ENCODE measurements at regions not wholly inside any gene's neighbourhood (a gene's known extent, or its start where the extent isn't known, plus 50 kb on each side); places are given as distances from the start of the nearest gene placed in this dataset.

DNA sequence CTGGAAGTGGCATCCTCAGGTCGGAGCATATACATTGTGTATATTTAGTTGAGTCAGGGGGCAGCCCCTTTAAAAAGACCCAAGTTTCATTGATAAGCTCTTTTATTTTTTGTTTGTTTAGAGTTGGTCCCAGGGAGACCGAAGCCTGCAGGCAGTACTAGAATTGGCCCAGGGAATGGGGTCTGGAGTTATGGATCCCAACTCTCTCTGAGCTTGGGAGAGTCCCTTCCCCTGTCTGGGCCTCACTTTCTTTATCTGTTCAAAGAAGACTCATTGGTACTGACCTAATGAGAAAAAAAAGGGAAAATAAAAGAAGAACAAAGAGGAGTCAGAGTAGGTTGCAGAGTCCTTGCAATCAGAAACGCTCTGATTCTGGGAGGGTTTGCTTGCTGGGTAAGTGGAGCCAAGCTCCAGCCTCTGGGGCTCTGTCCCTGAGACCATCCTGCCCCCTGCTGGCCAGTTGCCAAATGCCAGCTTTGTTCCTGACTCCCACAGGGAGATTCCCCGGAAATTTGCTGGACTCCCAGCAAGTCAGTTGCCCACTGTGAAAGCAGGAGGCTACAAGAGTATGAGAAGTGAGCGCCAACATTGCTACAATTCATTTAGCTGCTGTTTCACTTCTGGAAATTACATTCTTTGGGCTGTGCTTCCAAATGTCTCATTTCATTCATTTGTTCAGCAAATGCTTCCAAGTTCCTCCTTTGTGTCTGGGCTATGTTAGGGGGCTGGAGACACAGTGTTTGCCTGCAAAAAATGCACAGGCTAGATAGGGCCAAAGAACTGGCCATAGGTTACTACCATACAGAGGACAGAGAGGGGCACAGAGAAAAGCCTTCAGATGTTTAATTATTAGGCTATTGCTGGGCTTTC, 156.2 kb downstream of the MELK start:
- peak; percentile 35 to 55 for ATAC-seq

DNA sequence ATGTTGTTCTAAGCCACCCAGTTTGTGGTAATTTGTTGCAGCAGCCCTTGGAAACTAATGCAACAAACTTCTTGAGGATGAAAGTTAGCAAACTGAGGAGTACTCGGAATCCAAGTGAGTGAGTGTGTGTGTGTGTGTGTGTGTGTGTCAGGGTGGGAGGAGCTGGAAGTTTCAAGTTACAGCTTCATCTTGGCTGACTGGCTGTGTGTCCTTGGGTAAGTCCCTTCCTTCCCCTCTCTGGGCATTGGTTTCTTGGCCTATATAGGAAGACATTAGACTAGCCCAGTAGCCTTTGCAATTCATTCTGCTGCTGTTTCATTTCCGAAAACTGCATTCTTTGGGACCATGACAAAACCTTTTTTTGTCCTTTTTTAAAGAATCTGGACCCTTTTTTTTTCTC, 157.2 kb downstream of the MELK start:
- ATAC-seq, result no peak

DNA sequence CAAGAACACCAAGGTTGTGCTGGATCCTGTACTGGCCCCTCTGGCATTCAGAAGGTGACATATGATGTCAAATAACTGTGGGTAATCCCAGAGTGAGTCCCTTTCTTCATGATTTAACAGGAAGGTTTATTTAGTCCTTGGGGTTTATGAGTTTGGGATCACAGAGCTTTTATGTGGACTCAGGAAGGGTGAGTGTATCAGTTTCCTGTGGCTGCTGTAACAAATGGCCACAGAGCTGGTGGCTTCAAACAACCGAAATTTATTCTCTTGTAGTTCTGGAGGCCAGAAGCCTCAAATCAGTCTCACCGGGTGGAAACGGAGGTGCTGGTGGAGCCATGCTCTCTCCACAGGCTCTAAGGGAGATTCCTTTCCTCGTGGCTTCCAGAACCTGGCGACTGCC, 157.7 kb downstream of the MELK start:
- no peak for ATAC-seq

DNA sequence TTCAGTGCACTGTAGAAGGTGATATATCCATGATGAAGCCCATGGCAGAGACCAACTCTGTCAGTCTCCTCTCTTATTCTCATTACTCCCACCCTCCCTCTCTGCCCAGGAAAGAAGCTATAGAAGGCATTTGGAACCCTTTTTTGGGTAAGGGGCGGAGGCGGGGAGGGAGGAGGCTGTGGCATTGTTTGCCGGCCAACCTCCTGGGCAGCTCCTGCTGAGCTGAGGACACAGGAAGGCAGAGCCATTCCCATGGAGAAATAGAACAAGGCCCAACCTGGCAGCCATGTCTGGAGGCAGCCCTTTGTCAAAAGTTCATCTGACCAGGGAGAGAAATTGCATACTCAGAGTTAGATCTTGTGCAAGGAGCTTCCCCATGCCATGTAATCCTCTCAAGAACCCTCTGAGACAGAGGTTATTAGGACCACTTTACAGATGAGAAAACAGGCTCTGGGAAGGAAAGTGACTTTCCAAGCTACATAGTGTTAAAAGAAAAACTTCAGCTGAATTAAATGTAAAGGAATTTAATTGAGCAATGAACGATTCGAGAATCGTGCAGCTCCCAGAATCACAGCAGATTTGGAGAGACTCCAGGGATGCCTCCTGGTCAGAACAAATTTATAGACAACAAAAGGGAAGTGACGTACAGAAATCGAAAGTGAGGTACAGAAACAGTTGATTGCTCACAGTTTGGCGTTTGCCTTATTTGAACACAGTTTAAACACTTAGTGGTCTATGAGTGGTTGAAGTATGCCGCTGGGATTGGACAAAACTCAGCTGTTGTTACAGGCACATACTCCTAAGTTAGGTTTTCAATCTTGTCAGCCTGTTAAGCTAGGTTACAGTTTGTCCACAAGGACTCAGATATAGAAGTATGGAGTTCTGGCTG, 158.6 kb downstream of the MELK start:
- no peak for ATAC-seq

DNA sequence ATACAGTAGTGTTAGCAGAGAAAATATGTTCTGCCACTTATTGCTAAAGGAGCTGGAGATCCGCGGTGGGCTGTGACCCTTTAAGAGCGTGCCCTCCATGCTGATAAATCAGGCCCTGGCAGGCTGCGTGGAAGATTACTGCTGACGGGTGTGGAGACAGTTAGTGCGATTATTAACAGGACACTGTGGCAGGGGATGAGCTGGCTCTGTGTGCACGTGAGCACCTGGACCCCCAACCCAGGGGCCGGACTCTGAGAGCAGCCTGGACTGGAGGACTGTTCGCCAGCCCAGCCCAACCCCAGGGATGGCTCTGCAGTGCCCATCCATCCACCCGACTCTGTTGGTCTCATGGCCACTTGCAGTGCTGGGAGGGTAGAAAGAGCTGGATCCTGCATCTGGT, 162.0 kb downstream of the MELK start:
- no peak for ATAC-seq

DNA sequence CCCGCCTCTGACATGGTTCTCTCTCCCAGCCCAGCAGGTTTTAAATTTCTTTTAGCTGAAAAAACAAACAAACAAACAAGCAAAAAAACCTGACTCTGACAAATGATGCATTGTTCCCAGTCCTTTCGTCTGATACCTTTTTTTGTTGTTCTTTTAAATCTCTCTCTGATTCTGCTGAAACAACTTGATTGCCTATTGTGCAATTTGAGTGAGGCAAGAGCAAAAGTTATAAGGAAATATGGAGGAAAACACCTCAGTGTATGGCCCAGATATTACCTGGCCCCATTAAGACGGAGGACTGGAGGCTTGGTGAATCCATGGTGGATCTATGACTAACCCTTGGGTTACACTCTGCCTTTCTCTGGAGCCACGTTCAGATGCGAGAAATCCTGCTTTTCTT, 164.0 kb downstream of the MELK start:
- no peak for ATAC-seq

DNA sequence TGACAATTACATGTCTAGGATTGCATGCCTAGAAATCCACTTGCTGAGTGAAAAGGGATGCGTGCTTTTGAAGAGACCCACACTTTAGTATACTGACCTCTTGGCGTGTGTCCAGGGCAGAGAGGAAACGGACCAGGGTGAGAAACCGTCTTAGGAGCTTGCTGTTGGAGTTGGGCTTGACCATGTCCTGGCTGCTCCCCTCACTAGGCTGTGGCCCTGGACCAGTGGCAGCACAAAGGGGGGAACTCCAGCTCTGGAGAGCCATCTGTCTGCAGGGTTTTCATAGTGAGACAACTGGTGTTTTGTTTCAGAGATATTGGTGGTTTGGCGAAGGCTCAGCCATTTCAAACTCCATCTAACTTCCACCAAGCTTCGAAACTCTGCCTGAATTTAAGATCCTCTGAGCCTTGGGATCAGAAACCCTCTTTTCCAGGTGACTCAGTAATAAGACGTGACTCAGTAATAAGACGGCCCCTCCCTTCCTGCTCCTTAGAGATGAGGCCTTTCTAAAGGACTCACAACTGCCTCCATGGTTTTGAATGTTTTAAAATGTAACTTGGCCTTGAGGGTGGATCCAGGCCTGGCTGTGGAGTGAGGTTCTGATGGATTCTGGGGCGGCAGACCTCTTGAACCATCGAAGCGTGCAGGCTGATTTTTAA, 165.8 kb downstream of the MELK start:
- no peak for ATAC-seq

DNA sequence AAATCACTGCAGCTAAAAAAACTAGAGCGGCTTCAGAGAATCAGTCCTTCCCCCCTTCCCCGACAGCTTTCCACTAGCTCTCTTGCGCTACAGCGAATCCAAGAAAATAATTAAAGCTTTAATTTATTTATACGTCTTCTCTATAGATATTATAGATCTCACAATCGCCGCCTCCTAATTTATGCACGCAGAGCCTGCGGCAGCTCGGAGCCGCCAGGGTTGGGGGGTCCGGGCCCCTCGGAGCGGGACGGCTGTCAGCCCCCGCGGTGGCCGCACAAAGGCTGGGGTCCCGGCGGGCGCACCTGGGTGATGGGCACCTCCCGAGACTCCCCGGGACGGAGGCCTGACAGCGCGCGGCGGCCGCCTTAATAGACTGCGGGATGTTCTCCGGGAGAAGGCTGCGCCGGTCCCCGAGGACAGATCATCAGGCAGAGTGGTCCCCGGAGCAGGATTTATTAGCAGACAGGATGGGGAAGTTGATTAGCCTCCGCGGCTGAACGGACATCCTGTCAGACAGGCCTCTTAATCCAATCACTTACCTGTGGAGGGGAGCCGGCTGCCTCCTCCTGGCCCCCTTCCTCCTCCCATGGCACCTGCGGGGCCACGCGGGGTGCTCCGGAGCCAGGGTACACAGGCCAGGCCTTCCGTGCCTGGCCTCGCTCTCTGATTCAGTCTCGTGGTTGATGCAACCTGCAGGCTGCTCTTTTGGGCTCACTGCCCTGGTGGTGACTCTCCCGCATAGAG, 166.8 kb downstream of the MELK start:
- ATAC-seq, result no peak

DNA sequence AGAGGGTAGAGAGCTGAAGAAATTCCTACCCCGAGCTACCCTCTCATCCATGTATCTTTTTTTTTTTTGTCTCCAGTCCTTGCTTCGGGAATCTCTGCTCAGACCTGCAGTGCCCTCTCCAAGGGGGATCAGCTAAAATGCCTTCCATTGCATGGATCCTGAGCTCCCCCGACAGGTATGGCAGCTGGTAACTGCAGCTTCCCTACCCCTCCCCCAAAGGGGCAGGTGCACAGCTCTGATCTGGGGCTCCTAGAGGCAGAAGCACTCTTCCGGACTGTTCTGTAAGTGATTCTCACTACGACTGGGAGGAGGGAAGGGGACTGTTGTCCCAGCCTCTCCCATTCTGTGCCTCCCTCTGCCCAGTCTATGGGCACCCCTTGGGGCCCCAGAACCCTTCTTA, 169.6 kb downstream of the MELK start:
- no peak for ATAC-seq

DNA sequence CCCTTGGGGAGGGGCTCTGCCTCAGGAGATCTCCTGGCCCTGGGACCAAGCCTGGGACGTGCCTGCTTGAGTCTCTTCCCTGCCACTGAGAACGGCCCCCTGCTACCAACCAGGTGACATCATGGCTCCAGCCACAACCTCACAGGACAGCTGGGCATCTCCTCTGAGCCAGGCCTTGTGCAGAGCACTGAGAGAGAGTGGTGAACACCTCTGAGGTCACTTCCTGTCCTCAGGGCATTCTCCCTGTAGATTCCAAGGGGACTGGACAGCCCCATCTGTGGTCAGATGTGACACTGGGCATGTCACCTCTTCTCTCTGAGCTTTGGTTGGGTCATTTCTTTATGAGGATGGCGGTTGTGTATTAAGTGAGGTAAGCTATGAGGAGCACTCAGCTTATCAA, 172.0 kb downstream of the MELK start:
- ATAC-seq, result no peak

DNA sequence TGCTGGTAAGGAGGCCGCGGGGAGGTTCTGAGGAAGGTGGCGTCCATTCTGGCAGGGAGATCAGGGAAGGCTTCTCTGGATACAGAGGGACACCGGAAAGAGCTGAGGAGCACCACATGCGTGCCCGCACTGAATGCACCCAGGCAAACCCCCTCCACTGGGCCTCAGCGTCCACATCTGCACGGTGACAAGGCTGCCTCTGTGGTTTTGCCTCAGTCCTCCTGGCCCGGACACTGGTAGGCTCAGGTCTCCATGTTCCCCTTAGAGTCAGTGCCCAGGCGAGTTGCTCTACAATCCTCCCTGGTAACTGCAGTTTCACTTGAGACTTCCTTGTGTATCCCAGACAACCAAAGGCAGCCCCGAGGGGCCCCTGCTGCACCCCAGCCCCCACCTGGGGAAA, 173.3 kb downstream of the MELK start:
- no peak for ATAC-seq

DNA sequence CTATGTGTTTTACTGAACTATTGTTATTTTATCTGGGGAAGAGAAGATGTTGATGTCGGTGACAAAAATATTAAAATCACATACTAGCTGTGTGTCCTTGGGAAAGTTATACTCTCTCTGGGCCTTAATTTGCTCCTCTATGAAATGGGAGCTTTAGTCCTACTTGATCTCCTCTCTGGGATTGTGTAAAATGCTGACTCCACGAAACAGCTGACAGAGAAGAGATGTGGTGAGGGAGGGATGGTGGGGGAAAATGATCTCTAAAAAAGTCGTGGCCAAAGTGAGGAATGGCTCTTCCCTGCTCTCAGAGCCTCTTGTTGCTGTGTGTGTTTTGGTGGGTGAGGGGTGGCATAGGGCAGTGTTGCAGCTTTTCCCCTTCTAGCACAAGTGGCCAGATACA, 173.7 kb downstream of the MELK start:
- ATAC-seq, result no peak

DNA sequence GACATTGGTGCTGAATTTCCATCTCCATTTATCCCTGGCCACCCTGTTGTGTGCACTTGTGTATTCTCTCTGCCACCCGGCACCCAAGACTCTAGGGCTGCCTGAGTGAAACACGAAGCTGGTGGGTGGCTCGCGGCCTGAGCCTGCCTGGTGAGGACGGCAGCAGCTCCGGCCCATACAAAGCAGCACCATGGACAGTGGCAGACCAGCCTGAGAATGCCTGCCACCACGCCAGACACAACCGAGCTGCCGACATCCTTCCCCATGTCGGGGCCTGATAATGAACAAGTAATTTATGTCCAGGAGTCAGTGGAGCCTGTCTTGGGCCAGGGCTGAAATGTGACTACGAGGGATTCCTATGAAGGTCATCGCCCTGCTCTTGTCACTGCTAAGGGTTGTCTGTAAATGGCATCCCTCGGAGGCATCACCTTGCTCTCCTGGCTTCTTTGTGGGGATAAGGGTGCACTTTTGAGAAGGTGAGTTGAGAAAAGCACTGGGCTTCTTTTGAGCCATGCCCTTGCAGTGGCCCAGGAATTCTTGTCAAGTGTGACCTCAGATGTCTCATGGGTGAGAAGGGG, 175.7 kb downstream of the MELK start:
- ATAC-seq, result no peak

DNA sequence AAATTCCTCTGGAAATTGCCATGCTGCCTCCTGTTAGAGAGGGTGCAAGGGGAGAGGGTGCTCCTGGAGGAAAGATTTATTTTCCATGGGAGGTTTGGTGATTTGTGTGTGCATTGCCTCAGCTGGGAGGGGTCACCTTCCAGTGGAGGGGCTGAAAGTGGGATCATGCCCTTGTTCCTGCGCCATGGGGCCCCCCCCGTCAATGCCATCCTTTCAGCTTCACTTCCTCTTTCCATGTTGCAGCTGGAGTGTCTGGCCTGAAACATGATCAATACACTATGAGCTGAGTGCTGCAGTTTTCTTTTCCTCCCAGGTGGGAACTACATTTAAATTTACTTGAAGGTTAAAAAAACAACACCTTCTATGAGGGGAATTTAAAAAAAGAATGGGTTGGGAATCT, 176.8 kb downstream of the MELK start:
- ATAC-seq, result no peak

DNA sequence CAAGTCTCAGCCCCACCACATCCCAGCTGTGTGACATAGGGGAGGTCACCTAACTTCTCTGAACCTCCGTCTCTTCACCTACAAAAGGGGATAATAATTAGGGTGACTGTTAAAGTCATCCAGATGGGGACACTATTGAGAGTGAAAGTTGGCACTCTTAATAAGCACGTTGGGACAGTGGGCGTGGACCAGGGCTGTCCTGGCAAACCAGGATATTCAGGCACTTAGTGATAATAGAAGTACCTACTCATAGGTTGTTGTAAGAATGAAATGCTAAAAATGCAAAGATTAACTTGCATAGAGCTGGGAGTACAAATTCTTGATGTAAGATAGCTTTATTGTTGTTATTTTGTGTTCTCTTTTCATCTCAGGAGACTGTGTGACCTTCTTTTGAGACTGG, 177.9 kb downstream of the MELK start:
- ATAC-seq, result no peak

DNA sequence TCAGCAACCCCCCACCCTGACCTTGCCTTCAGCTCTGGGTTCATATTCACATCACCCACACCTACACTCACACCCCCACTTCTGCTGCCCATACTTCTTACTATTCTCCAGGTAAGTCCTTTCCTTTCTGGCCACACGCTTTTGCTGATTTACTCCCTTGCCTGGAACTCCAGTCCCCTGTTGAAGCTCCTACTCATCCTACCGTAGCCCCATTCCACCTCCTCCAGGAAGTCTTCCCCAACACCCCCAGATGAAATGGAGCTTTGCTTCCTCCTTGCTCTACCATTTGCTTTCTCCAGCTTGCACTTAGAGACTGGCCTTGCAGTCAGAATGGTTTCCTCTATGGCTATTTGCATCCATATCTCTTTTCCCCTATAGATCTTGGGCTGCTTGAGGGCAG, 182.3 kb downstream of the MELK start:
- no peak for ATAC-seq

DNA sequence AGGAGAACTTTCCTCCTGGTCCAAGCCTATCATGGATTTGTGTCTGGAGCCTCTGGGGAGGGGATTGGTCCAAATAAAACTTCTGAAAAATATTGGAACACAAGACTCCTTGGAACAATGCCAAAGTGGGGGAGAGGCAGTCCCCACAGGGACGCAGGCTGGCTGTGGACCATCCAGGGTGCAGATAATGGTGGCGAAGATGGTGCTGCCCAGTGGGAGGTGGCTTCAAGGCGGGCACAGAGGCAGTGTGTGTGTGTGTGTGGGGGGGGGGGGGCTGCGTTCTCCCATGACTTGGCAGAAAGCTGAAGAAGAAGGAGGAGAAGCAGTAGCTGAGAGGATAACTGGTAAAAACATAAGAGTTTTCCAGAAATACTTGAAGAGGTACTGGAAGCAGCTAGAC, 186.4 kb downstream of the MELK start:
- no peak for ATAC-seq

DNA sequence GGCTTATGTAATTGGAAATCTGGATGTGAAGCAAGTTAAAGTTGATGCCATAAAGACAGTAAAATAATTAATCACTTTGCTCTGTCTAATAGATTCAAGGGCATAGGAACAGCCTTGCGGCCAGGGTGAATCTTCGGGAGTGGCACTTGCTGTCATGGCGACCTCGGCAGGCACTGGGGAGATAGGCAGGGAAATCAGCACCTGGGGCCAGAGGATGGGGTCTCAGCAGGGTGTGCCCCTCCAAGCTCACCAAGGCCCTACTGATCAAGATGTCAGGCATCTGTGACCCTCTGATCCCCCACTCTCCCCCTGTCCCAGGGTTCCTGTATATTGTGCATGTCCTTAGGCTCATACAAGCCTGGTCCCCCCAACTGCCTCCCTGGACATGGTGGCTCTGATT, 187.3 kb downstream of the MELK start:
- ATAC-seq, result no peak

DNA sequence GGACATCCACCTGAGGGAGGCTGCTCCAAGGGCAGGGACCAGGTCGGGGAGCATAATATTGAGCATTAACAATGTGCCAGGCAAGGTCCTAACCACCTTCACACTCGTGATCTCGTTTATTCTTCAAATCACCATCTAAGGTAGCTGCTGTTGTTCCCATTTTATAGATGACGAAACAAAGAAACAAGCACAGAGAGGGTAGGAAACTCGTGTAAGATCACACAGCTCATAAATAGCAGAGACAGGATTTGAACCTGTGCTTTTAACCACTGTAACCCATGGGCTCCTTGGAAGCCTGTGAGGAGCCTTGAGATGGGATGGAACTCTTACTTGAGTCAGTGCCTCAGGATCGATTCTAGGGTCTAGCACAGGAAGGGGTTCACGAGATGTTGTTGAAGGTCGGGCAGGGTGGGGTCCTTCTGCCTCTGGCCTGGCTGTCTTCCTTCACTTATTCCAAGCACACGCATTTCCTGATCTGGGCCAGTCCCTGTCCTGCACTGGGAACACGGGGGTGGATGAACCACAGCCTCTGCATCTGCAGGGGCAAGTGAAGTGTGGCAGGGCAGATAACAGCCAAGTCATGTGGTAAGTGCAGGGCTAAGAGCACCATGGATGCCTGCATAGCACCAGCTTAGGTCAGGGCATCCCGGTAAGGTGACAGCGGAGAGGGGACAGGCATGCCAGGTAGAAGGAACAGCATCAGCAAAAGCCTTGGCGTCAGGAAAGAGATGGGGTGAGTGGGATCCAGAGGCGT, 188.1 kb downstream of the MELK start:
- no peak for ATAC-seq

DNA sequence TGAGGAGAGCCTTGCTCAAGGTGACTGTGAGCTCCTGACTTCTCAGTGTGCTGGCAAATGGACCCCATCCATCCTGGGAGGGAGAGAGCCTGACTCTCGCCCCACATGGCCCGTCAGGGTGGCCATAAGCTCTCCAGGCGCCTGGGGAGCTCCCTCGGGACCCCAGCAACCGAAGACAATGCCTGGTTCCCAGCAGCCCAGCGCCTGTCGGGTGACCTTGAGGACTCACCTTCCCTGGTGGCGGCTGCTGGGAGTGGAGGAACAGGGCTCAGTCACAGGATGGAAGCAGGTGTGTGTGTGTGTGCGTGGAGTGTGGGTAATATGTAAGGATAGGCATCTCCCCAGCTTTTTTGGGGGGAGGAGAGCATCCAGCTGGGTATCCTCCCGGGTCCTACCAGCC, 190.3 kb downstream of the MELK start:
- no peak for ATAC-seq

DNA sequence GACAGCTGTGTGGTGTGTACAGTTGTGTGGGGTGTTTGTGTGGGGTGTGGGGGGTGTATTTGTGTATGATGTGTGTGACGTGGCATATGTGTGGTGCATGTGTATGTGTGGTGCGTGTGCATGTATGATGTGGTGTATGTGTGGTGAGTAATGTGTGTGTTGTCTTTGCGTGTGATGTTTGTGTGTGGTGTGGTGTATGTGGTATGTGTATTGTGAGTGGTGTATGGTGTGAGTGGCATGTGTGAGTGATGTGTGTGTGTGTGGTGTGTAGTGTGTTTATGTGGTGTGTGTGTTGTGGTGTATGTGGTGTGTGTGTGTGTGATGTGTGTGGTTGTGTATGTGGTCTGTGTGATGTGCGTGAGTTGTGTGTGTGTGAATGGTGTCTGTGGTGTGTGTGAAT, 191.1 kb downstream of the MELK start:
- ATAC-seq, result no peak

Measured in activated CD4-positive, CD25-positive, alpha-beta regulatory T cell treated with anti-CD3 and anti-CD28 coated beads, Interleukin-2, amount 50 U/mL, for 24 hours (primary cell).